Ishikawa (cell line): ENCODE measurements at regions not wholly inside any gene's neighbourhood (a gene's known extent, or its start where the extent isn't known, plus 50 kb on each side); places are given as distances from the start of the nearest gene placed in this dataset.

ENCODE experiments used
- CEBPB ChIP-seq: IDR thresholded peaks from 2 replicates; pipeline ENCODE4 v1.6.1; 2012
- CREB1 ChIP-seq: IDR thresholded peaks from 2 replicates; pipeline ENCODE4 v1.6.1; 2012; ENCODE audit warnings: low read depth
- EGR1 ChIP-seq: IDR thresholded peaks from 2 replicates; pipeline ENCODE4 v1.6.1; 2012
- EP300 ChIP-seq: IDR thresholded peaks from 2 replicates; pipeline ENCODE4 v1.6.1; 2012; ENCODE audit warnings: borderline replicate concordance
- FOXM1 ChIP-seq: IDR thresholded peaks from 2 replicates; pipeline ENCODE4 v1.6.1; 2012; ENCODE audit warnings: low read depth, borderline replicate concordance
- MAX ChIP-seq: IDR thresholded peaks from 2 replicates; pipeline ENCODE4 v1.6.1; 2012
- NFIC ChIP-seq: IDR thresholded peaks from 2 replicates; pipeline ENCODE4 v1.6.1; 2012
- RAD21 ChIP-seq: IDR thresholded peaks from 2 replicates; pipeline ENCODE4 v1.6.1; 2012; ENCODE audit warnings: low read depth
- REST ChIP-seq: IDR thresholded peaks from 2 replicates; pipeline ENCODE4 v1.6.1; 2012; ENCODE audit warnings: low read depth, mild to moderate bottlenecking
- TAF1 ChIP-seq: IDR thresholded peaks from 2 replicates; pipeline ENCODE4 v1.6.1; 2012; ENCODE audit warnings: low read depth, mild to moderate bottlenecking
- TCF12 ChIP-seq: IDR thresholded peaks from 2 replicates; pipeline ENCODE4 v1.6.1; 2012; ENCODE audit warnings: low read depth
- USF1 ChIP-seq: IDR thresholded peaks from 2 replicates; pipeline ENCODE4 v1.6.1; 2012
- YY1 ChIP-seq: IDR thresholded peaks from 2 replicates; pipeline ENCODE4 v1.6.1; 2012; ENCODE audit warnings: low read depth
- ZBTB7A ChIP-seq: IDR thresholded peaks from 2 replicates; pipeline ENCODE4 v1.6.1; 2012; ENCODE audit warnings: low read depth

GRCh38 chr5:2102819-2103776 lies 220.4 kb upstream of the IRX4 start:
- TF ChIP-seq TAF1 (no peak), TCF12 (no peak), CREB1 (no peak), MAX (no peak), NFIC (no peak), FOXM1 (no peak), EGR1 (no peak), RAD21 (no peak), EP300 (no peak), CEBPB (no peak), USF1 (no peak), YY1 (no peak), ZBTB7A (no peak), REST (no peak)
